Immature natural killer cell (primary cell): ENCODE measurements at regions not wholly inside any gene's neighbourhood (a gene's known extent, or its start where the extent isn't known, plus 50 kb on each side); places are given as distances from the start of the nearest gene placed in this dataset.

Experiments used
- DNase-seq, 3 donors: peaks; one replicate each; pipeline ENCODE4 v3.0.0; 2022; ENCODE audit warnings: mixed read lengths in 1 of 3
- H3K27ac Mint-ChIP-seq, 6 donors: one replicate each; pipeline ENCODE4 v1.8.0; 2020; ENCODE audit warnings: mixed read lengths in 6 of 6, mild to moderate bottlenecking in 5 of 6, inconsistent platforms in 4 of 6, moderate library complexity in 3 of 6
- H3K27me3 Mint-ChIP-seq, 3 donors: one replicate each; pipeline ENCODE4 v1.8.0; 2020 to 2021; ENCODE audit warnings: low read depth in 3 of 3, mild to moderate bottlenecking in 3 of 3, mixed read lengths in 3 of 3, moderate library complexity in 3 of 3, inconsistent platforms in 1 of 3
- H3K36me3 Mint-ChIP-seq, 3 donors: one replicate each; pipeline ENCODE4 v1.8.0; 2020; ENCODE audit warnings: mixed read lengths in 3 of 3, inconsistent platforms in 2 of 3, mild to moderate bottlenecking in 2 of 3
- H3K4me1 Mint-ChIP-seq, 2 donors: one replicate each; pipeline ENCODE4 v1.8.0; 2020; ENCODE audit warnings: inconsistent platforms in 2 of 2, mild to moderate bottlenecking in 2 of 2, mixed read lengths in 2 of 2, moderate library complexity in 1 of 2
- H3K4me3 Mint-ChIP-seq, 5 donors: one replicate each; pipeline ENCODE4 v1.8.0; 2020; ENCODE audit warnings: mild to moderate bottlenecking in 5 of 5, mixed read lengths in 5 of 5, inconsistent platforms in 3 of 5, moderate library complexity in 3 of 5
- H3K9me3 Mint-ChIP-seq, 6 donors: one replicate each; pipeline ENCODE4 v1.8.0; 2020; ENCODE audit warnings: mild to moderate bottlenecking in 6 of 6, mixed read lengths in 6 of 6, inconsistent platforms in 4 of 6, moderate library complexity in 3 of 6

GRCh38 chr3:150101016-150101415 lies 130.3 kb upstream of the PFN2 start:
- H3K27ac Mint-ChIP-seq = no peak overlapping the region
- no peaks in the 10 kb centered on the region for H3K36me3 Mint-ChIP-seq
- no peaks in the 10 kb centered on the region for H3K9me3 Mint-ChIP-seq
- H3K27me3 Mint-ChIP-seq = peaks cover 0 to under 1% (median 0%) of the 10 kb centered on the region in 3 donors
- no peak overlapping the region for H3K4me3 Mint-ChIP-seq
- no peak for DNase-seq
- H3K4me1 Mint-ChIP-seq = no peaks in the 10 kb centered on the region

DNA sequence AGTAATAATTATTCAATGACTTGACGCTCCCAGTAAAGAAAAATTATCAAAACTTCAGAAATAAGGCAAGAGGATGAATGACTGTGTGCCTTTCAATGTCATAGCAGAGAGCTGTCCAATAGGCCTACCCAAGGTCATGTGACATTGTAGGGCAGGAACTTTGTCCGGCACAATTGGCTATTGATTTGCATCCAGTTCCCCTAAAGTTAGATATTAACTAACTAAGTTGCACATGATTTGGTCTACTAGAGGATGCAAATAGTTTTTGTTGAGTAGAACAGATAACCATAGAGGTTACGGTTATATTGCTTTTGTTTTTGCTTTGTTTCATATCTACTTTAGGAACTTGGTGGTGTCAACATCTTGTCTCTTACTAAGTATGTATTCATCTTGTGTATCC lies 127.9 kb upstream of the PFN2 start:
- H3K36me3 Mint-ChIP-seq = no peaks in the 10 kb centered on the region
- H3K9me3 Mint-ChIP-seq = no peaks in the 10 kb centered on the region
- DNase-seq = no peak
- H3K27me3 Mint-ChIP-seq = peaks cover 0 to 3% (median 0%) of the 10 kb centered on the region in 3 donors
- no peak overlapping the region for H3K4me3 Mint-ChIP-seq
- H3K27ac Mint-ChIP-seq = no peak overlapping the region
- no peaks in the 10 kb centered on the region for H3K4me1 Mint-ChIP-seq

DNA sequence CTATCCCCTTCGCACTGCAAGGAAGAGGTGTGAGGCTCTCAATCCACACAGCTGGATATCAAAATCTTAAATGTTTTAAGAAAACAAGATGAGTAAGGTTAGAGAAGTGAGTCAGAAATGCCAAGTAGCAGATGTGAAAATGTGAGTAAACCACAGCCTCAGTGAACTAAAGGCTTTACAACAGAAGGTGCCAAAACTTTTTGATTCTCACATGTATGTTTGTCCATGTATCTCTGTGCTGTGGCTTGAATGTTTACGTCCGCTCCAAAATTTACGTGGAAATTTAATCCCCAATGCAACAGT lies 126.8 kb upstream of the PFN2 start:
- DNase-seq = no peak
- H3K4me3 Mint-ChIP-seq = no peak overlapping the region
- no peaks in the 10 kb centered on the region for H3K36me3 Mint-ChIP-seq
- no peaks in the 10 kb centered on the region for H3K9me3 Mint-ChIP-seq
- no peaks in the 10 kb centered on the region for H3K4me1 Mint-ChIP-seq
- H3K27me3 Mint-ChIP-seq = peaks cover 0 to 3% (median 0%) of the 10 kb centered on the region in 3 donors
- H3K27ac Mint-ChIP-seq = no peak overlapping the region

DNA sequence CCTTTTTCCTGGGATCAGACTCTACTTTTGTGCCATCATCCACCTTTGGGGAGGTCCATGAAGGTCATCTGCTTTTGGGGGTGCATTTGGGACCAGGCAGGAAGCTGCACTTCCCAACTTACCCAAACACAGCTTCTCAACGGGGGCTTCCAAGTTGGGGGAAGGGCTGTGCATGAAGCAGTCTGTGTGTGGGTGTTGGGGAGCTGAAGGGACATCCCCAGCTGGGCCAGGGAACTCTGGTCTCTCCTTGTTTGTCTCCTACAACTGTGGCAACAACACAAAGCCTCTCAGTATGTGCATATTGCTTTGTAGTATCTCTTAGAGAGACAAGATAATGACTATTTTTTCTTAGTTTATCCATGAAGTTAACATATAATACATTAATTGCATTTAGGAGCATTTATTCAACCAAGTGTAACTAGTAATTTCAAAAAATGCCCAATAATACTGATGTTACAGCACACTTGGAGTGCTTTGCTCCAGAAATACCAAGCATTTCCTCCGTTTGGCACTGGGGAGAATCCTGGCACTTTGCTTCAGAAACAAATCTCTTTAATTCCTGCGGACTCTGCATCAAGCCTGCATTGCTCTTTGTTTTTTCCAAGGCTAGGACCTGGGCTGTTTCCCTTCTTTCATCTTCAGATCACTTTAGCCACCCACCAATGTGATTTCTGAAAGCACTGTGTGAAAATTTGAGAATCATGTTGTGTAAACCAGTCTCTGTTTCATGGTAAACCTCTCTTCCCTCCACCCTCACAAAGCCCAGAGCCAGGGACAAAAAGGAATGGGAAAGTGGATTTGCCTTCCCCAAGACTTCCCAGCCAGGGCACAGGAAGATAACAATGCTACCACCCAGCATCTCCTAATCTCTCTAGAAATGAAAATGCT lies 126.2 kb upstream of the PFN2 start:
- no peaks in the 10 kb centered on the region for H3K36me3 Mint-ChIP-seq
- no peak overlapping the region for H3K4me3 Mint-ChIP-seq
- H3K4me1 Mint-ChIP-seq = no peaks in the 10 kb centered on the region
- H3K27me3 Mint-ChIP-seq = peaks cover 0 to 4% (median 0%) of the 10 kb centered on the region in 3 donors
- no peak for DNase-seq
- H3K9me3 Mint-ChIP-seq = no peaks in the 10 kb centered on the region
- no peak overlapping the region for H3K27ac Mint-ChIP-seq

GRCh38 chr3:150094150-150094933 lies 123.6 kb upstream of the PFN2 start:
- Mint-ChIP-seq H3K9me3 (no peaks in the 10 kb centered on the region), H3K27me3 (peaks cover 0 to 6% (median 0%) of the 10 kb centered on the region in 3 donors), H3K4me3 (no peak overlapping the region), H3K36me3 (no peaks in the 10 kb centered on the region), H3K27ac (no peak overlapping the region), H3K4me1 (no peaks in the 10 kb centered on the region)
- DNase-seq = no peak

DNA sequence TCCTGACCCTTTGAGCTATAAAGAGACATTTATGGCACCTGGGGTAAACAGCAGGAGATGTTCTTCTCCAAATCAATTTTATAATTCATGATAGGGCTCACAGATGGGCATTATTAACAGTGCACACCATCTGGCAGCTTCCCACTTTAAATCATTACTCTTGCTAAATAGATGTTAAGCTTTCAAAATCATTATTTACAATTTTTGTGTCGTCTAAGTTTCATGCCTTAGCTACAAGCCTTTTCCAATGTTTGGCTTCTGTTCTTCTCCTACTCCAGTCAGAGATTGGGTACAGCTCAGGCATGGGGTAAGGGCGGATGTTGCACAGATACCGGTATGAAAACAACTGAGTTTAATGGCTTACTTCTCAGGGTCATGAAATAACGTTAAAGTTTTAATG lies 120.9 kb upstream of the PFN2 start:
- peaks cover 0 to 7% (median 1%) of the 10 kb centered on the region in 3 donors for H3K27me3 Mint-ChIP-seq
- no peak for DNase-seq
- peaks cover 0 to 3% (median 0%) of the 10 kb centered on the region in 6 donors for H3K9me3 Mint-ChIP-seq
- H3K4me1 Mint-ChIP-seq = no peaks in the 10 kb centered on the region
- no peak overlapping the region for H3K4me3 Mint-ChIP-seq
- no peaks in the 10 kb centered on the region for H3K36me3 Mint-ChIP-seq
- no peak overlapping the region for H3K27ac Mint-ChIP-seq

GRCh38 chr3:150090877-150091276 lies 120.2 kb upstream of the PFN2 start:
- H3K27me3 Mint-ChIP-seq = peaks cover 0 to 7% (median 1%) of the 10 kb centered on the region in 3 donors
- no peak overlapping the region for H3K27ac Mint-ChIP-seq
- H3K4me3 Mint-ChIP-seq = no peak overlapping the region
- no peak for DNase-seq
- H3K9me3 Mint-ChIP-seq = peaks cover 0 to 3% (median 0%) of the 10 kb centered on the region in 6 donors
- H3K36me3 Mint-ChIP-seq = no peaks in the 10 kb centered on the region
- H3K4me1 Mint-ChIP-seq = no peaks in the 10 kb centered on the region

- no peak overlapping the region for H3K4me3 Mint-ChIP-seq
- no peaks in the 10 kb centered on the region for H3K36me3 Mint-ChIP-seq
- no peak for DNase-seq
- H3K4me1 Mint-ChIP-seq = no peaks in the 10 kb centered on the region
- H3K9me3 Mint-ChIP-seq = peaks cover 0 to 3% (median 0%) of the 10 kb centered on the region in 6 donors
- no peak overlapping the region for H3K27ac Mint-ChIP-seq
- H3K27me3 Mint-ChIP-seq = peaks cover under 1 to 4% (median 1%) of the 10 kb centered on the region in 3 donors
These were observed 119.3 kb upstream of the PFN2 start for GRCh38 chr3:150090006-150090405.

GRCh38 chr3:150084128-150084527 lies 113.4 kb upstream of the PFN2 start:
- Mint-ChIP-seq H3K36me3 (no peaks in the 10 kb centered on the region), H3K4me1 (no peaks in the 10 kb centered on the region), H3K4me3 (no peak overlapping the region), H3K27me3 (peaks cover 1 to 3% (median 2%) of the 10 kb centered on the region in 3 donors), H3K9me3 (peaks cover 0 to 3% (median 0%) of the 10 kb centered on the region in 6 donors), H3K27ac (no peak overlapping the region)
- DNase-seq = no peak

DNA sequence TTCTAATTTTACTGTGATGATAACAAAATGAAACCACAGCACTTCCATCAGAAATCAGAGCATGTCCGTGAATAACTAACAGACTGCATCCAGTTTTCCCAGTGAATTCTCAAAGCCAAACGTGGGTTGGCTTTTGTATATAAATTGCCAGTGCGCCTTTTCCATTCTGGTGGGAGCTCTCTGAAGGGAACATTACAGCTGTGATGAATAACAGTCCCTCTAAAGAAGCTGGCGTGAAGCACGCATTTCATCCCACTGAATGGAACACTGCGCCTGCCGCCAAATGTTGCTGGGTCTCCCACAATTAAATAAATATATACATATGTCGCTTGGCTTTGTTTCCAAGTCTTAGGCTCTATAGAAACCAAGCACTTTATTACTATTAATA lies 113.0 kb upstream of the PFN2 start:
- no peak overlapping the region for H3K27ac Mint-ChIP-seq
- no peaks in the 10 kb centered on the region for H3K4me1 Mint-ChIP-seq
- H3K36me3 Mint-ChIP-seq = no peaks in the 10 kb centered on the region
- H3K9me3 Mint-ChIP-seq = peaks cover 0 to 4% (median 0%) of the 10 kb centered on the region in 6 donors
- peaks cover 0 to 3% (median 1%) of the 10 kb centered on the region in 3 donors for H3K27me3 Mint-ChIP-seq
- no peak overlapping the region for H3K4me3 Mint-ChIP-seq
- no peak for DNase-seq

DNA sequence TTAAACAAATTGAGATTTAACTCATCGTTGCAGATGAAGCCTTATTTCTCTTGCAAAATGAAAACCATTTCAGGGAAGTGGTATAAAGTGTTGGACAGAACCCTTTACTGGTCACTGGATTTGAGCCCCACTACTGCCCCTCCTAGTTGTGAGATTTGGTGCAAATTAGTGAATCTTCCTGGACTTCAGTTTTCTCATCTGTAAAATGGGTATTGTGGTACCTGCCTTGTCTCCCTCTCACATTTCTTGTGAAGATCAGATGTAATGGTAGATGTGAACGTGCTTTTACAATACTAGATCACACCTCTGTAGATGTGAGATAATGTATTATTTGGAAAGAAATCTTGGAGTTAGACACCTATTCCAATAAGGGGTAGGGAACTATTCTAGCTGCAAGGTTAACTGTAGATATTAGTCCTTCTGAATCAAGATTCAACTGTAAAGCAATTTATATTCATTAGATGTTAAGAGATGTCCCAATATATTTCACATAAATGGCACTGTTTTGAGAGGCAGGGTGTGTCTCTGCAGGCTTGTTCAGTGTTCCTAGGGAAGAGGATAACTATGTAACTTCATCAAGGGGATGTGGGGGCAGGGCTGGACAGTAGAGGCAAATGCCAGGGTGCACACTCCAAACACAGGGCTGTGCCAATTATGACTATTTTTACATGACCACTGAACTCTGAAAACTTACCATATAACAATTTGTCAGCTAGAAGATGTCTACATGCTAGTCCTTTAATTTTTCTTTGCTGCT lies 112.4 kb upstream of the PFN2 start:
- Mint-ChIP-seq H3K9me3 (peaks cover 0 to 2% (median 0%) of the 10 kb centered on the region in 6 donors), H3K4me3 (no peak overlapping the region), H3K27ac (no peak overlapping the region), H3K4me1 (no peaks in the 10 kb centered on the region), H3K36me3 (no peaks in the 10 kb centered on the region), H3K27me3 (peaks cover 0 to 3% (median 0%) of the 10 kb centered on the region in 3 donors)
- DNase-seq = no peak

DNA sequence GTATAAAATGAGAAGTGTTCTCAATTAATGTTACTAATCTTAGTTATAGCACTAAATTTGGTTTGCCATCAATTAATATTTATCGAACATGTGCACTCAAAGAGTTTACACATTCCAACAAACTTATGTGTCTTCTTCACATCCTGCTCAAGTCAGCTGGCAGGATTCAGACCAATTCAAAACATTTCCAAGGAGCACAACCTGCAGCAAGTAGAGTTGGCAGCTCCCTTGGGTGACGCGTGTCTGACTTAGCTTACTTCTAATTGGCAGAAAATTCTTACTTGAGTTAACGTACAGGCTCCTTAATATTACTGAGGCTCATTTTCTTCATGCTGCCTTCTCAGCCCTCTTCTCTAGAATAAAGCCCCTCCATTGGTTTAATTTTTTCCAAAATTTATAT lies 110.4 kb upstream of the PFN2 start:
- no peak overlapping the region for H3K4me3 Mint-ChIP-seq
- H3K9me3 Mint-ChIP-seq = peaks cover 0 to 2% (median 0%) of the 10 kb centered on the region in 6 donors
- H3K27me3 Mint-ChIP-seq = peaks cover 0 to 5% (median 0%) of the 10 kb centered on the region in 3 donors
- no peak overlapping the region for H3K27ac Mint-ChIP-seq
- no peak for DNase-seq
- no peaks in the 10 kb centered on the region for H3K36me3 Mint-ChIP-seq
- no peaks in the 10 kb centered on the region for H3K4me1 Mint-ChIP-seq

DNA sequence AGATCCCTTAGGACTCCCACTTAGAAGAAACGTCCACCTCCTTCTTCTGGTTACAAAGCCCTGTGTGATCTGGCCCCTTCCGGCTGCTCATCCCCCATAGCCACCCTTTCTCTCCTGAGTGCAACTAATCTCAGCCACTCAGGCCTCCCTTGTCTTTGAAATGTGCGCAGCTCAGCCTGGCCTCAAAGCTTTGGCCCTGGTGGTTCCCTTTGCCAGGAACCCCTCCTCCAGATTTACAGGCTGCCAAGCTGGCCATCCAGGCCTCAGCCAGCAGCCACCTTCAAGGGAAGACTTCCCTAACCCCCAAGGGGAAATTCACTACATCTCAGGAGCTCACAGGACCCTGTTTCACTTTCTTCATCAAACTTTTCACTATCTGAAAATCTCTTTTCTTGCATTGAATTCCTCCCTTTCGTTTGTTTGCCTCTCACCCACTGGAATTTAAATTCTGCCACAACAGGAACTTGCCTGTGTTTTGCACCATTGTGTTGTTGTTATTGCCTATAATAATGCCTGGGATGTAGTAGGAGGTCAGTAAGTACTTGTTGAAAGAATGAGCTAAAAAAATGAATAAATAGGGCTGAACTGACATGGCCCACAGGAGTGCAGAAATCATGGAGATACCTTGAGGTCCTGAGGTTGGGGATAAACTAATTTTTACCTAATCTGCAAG lies 109.5 kb upstream of the PFN2 start:
- H3K9me3 Mint-ChIP-seq = peaks cover 0 to 2% (median 0%) of the 10 kb centered on the region in 6 donors
- H3K36me3 Mint-ChIP-seq = no peaks in the 10 kb centered on the region
- H3K4me1 Mint-ChIP-seq = no peaks in the 10 kb centered on the region
- no peak for DNase-seq
- H3K27ac Mint-ChIP-seq = no peak overlapping the region
- H3K27me3 Mint-ChIP-seq = peaks cover 0 to 5% (median 0%) of the 10 kb centered on the region in 3 donors
- no peak overlapping the region for H3K4me3 Mint-ChIP-seq
